Caki2 (cell line): ENCODE measurements at regions not wholly inside any gene's neighbourhood (a gene's known extent, or its start where the extent isn't known, plus 50 kb on each side); places are given as distances from the start of the nearest gene placed in this dataset.

ENCODE experiments used
- DNase-seq: peaks from one replicate; pipeline ENCODE4 v3.0.0-alpha.2; 2015; ENCODE audit warnings: low read depth
- in situ Hi-C: cut with HindIII; loops from 2 replicates; pipeline ENCODE4 v1.10.0; 2016; ENCODE audit warnings: low sequenced_read_pairs, low pct_unique_long_range_greater_than_20kb, mixed read lengths

GRCh38 chr10:54906940-54907339 is 105.9 kb upstream of the PCDH15 start:
- in situ Hi-C loops, result no loop called here
- no peak for DNase-seq

GRCh38 chr10:54905578-54906192 is 104.7 kb upstream of the PCDH15 start:
- in situ Hi-C loops, result no loop called here
- DNase-seq, result no peak

GRCh38 chr10:54904833-54905232 is 103.8 kb upstream of the PCDH15 start:
- DNase-seq, result no peak
- in situ Hi-C loops, result no loop called here

GRCh38 chr10:54903745-54904144 is 102.7 kb upstream of the PCDH15 start:
- DNase-seq, result no peak
- in situ Hi-C loops, result no loop called here

- no peak for DNase-seq
- in situ Hi-C loops, result no loop called here
These were observed 99.6 kb upstream of the PCDH15 start for GRCh38 chr10:54900584-54900983.

GRCh38 chr10:54880996-54881395 is 80.0 kb upstream of the PCDH15 start:
- DNase-seq, result no peak
- in situ Hi-C loops, result no loop called here

GRCh38 chr10:54869022-54869421 is 68.0 kb upstream of the PCDH15 start:
- DNase-seq, result no peak
- in situ Hi-C loops, result no loop called here

- no peak for DNase-seq
- in situ Hi-C loops, result no loop called here
These were observed 65.6 kb upstream of the PCDH15 start for GRCh38 chr10:54866666-54867065.

GRCh38 chr10:54854843-54855242 is 53.8 kb upstream of the PCDH15 start:
- in situ Hi-C loops, result no loop called here
- DNase-seq, result no peak

GRCh38 chr10:54854389-54854788 is 53.4 kb upstream of the PCDH15 start:
- in situ Hi-C loops, result no loop called here
- no peak for DNase-seq

GRCh38 chr10:54853883-54854282 is 52.9 kb upstream of the PCDH15 start:
- no peak for DNase-seq
- in situ Hi-C loops, result no loop called here
